CD4-positive, alpha-beta T cell treated with Interleukin-6 for 4 hours (primary cell): ENCODE measurements at regions not wholly inside any gene's neighbourhood (a gene's known extent, or its start where the extent isn't known, plus 50 kb on each side); places are given as distances from the start of the nearest gene placed in this dataset.
"Not testable (repeated sequence)": the region's sequence is repeated elsewhere in the genome, so short reads cannot be mapped to it uniquely, and the experiment has no call there.

Experiments
- DNase-seq: peaks from one replicate; pipeline ENCODE4 v3.0.0-alpha.2; 2020; ENCODE audit warnings: mixed read lengths

DNA sequence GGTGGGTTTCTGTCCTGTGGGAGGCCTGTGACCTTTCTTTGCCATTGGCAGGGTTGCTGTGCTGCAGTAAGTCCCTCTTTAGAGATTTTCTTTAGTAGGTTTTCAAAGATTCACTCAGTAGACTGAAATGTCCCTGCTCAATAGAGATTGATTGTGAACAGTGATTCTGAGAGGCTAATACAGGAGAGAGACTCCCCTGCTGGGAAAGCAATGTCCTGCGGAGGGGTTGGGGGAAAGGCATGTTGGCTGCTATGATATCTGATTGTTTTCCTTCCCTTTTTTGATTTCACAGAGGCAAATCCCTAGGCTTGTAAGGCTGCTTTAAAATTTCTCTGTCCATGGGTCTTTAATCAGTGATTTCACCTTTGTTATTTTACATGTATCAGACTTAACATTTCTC, 589.9 kb downstream of the ADGRL2 start:
- no peak for DNase-seq

GRCh38 chr1:82388679-82389078, 587.9 kb downstream of the ADGRL2 start:
- no peak for DNase-seq

GRCh38 chr1:82387012-82387366, 586.3 kb downstream of the ADGRL2 start:
- no peak for DNase-seq

- no peak for DNase-seq
These were observed 585.8 kb downstream of the ADGRL2 start for GRCh38 chr1:82386365-82387011.

GRCh38 chr1:82384776-82385175, 584.0 kb downstream of the ADGRL2 start:
- no peak for DNase-seq

- DNase-seq: no peak
These were observed 576.6 kb downstream of the ADGRL2 start for GRCh38 chr1:82377201-82377884.

- no peak for DNase-seq
These were observed 573.0 kb downstream of the ADGRL2 start for GRCh38 chr1:82373710-82374109.

GRCh38 chr1:82371844-82372498, 571.2 kb downstream of the ADGRL2 start:
- DNase-seq: no peak

- DNase-seq: no peak
These were observed 566.7 kb downstream of the ADGRL2 start for GRCh38 chr1:82367456-82367855.

GRCh38 chr1:82366689-82367088, 566.0 kb downstream of the ADGRL2 start:
- DNase-seq: no peak

GRCh38 chr1:82359541-82359940, 558.8 kb downstream of the ADGRL2 start:
- DNase-seq: not testable (repeated sequence)

- DNase-seq: not testable (repeated sequence)
These were observed 558.0 kb downstream of the ADGRL2 start for GRCh38 chr1:82358706-82359105.

- DNase-seq: not testable (repeated sequence)
These were observed 553.8 kb downstream of the ADGRL2 start for GRCh38 chr1:82354546-82354945.

GRCh38 chr1:82348487-82348886, 547.8 kb downstream of the ADGRL2 start:
- no peak for DNase-seq

DNA sequence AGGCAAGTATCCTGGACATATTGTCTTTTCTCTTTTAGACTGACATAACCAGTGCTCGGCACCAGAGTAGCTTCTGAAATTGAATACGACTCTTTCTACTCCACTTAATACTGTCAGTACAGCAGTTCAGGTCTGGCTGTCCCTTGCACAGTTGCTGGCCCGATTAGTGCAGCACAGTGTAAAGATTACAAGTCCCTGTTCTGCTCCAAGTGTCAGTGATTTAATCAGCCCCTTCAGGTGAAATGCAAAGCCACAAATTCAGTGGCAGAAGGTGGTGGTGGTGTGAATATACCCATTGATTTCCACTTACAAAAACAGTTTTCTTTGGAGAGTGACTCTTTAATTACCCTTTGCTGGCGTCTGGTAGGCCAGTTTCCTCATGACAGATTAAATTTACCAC, 545.4 kb downstream of the ADGRL2 start:
- no peak for DNase-seq

- no peak for DNase-seq
These were observed 542.6 kb downstream of the ADGRL2 start for GRCh38 chr1:82343381-82343780.

GRCh38 chr1:82337635-82338034, 536.9 kb downstream of the ADGRL2 start:
- no peak for DNase-seq

- no peak for DNase-seq
These were observed 529.6 kb downstream of the ADGRL2 start for GRCh38 chr1:82330330-82330729.

GRCh38 chr1:82329226-82329625, 528.5 kb downstream of the ADGRL2 start:
- no peak for DNase-seq

- DNase-seq: no peak
These were observed 522.6 kb downstream of the ADGRL2 start for GRCh38 chr1:82323144-82323841.

DNA sequence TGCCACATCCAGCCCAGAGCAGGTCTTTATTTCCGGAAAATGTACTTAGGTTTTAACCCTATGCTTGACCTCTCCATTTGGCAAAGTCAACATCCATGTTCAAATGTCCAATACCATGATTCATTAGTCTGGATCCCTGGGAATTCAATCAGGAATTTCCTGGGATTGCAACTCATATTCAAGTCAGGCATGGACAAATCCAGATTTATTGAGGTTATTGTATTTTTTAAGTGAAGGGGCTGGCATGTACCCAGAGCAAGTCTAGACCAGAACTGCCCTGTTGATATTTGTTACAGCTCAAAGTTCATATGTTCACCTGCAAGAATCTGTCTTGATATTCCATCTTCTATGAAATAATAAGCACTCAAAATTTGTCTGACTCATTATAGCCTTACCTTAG, 521.1 kb downstream of the ADGRL2 start:
- no peak for DNase-seq

DNA sequence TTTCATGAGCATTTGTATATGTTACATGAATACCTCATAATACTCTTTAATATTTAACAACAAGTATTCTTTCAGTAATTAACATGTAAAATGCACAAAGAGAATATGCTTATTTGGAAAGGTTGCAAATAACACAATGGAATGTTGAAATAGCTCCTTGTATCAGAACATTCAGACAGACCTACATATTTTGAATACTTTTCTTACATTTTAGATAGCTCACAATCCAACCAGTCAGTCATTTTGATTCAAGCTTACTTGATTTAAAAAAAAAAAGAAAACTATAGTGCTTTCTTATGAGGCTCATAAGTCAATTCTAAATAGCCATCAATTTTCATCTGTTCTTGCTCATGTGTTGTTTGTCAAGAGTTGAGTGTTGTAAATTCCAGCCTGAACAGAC, 518.8 kb downstream of the ADGRL2 start:
- no peak for DNase-seq

- DNase-seq: no peak
These were observed 518.2 kb downstream of the ADGRL2 start for GRCh38 chr1:82318921-82319320.

GRCh38 chr1:82318265-82318664, 517.5 kb downstream of the ADGRL2 start:
- DNase-seq: no peak
